Activated gamma-delta T cell (primary cell): ENCODE measurements at regions not wholly inside any gene's neighbourhood (a gene's known extent, or its start where the extent isn't known, plus 50 kb on each side); places are given as distances from the start of the nearest gene placed in this dataset.

Experiments used
- DNase-seq: peaks from one replicate; lab custom pipeline; 2025; lab: John Stamatoyannopoulos, UW

GRCh38 chr22:49640366-49641095 lies 187.1 kb downstream of the BRD1 start:
- DNase-seq, result no peak

- no peak for DNase-seq
Observed at GRCh38 chr22:49639956-49640355, 187.7 kb downstream of the BRD1 start.

- DNase-seq, result no peak
Observed at GRCh38 chr22:49638788-49639187, 188.9 kb downstream of the BRD1 start.

GRCh38 chr22:49638001-49638400 lies 189.7 kb downstream of the BRD1 start:
- DNase-seq, result no peak

- no peak for DNase-seq
Observed at GRCh38 chr22:49637255-49637760, 190.4 kb downstream of the BRD1 start.

- no peak for DNase-seq
Observed at GRCh38 chr22:49636649-49637048, 191.0 kb downstream of the BRD1 start.

- no peak for DNase-seq
Observed at GRCh38 chr22:49636214-49636613, 191.5 kb downstream of the BRD1 start.

GRCh38 chr22:49634006-49634772 lies 193.5 kb downstream of the BRD1 start:
- DNase-seq, result no peak

GRCh38 chr22:49633010-49633324 lies 194.7 kb downstream of the BRD1 start:
- DNase-seq, result no peak

GRCh38 chr22:49632199-49633009 lies 195.3 kb downstream of the BRD1 start:
- no peak for DNase-seq

GRCh38 chr22:49630448-49630946 lies 197.2 kb downstream of the BRD1 start:
- no peak for DNase-seq

GRCh38 chr22:49629586-49630447 lies 197.9 kb downstream of the BRD1 start:
- no peak for DNase-seq

GRCh38 chr22:49629261-49629570 lies 198.5 kb downstream of the BRD1 start:
- no peak for DNase-seq

GRCh38 chr22:49628391-49629260 lies 199.0 kb downstream of the BRD1 start:
- DNase-seq, result no peak

- no peak for DNase-seq
Observed at GRCh38 chr22:49627217-49628181, 200.2 kb downstream of the BRD1 start.

GRCh38 chr22:49626361-49627216 lies 201.1 kb downstream of the BRD1 start:
- no peak for DNase-seq

- no peak for DNase-seq
Observed at GRCh38 chr22:49624421-49625177, 203.1 kb downstream of the BRD1 start.

GRCh38 chr22:49623715-49624114 lies 204.0 kb downstream of the BRD1 start:
- no peak for DNase-seq
